ENCODE measurements at regions not wholly inside any gene's neighbourhood (a gene's known extent, or its start where the extent isn't known, plus 50 kb on each side); places are given as distances from the start of the nearest gene placed in this dataset.

DNA sequence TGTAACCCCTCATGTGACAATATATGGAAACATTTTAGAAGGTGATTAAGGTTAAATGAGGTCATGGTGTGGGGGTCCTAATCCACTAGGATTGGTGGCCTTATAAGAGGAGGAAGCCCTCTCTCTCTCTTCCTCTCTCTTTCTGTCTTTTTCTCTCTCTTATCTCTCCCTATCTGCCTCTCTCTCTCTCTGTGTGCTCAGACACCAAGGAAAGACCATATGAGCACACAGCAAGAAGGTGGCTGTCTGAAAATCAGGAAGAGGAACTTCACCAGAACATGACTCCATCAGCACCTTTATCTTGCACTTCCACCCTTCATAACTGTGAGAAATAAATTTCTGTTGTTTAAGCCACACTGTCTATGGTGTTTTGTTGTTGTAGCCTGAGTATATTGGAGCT, 1472.2 kb downstream of the PCDH7 start:
- H3K4me1 ChIP-seq = no peaks in the 10 kb centered on the region
- no peak for DNase-seq
- H3K27me3 ChIP-seq = no peaks in the 10 kb centered on the region
- no peaks in the 10 kb centered on the region for H3K9me3 ChIP-seq
- no peak for TF ChIP-seq CTCF (IDR thresholded peaks at IDR 0.05)
- TF ChIP-seq POLR2AphosphoS5 (IDR thresholded peaks at IDR 0.05) = no peak
- TF ChIP-seq EP300 (IDR thresholded peaks at IDR 0.05) = no peak
- no peak for TF ChIP-seq POLR2A (IDR thresholded peaks at IDR 0.05)
- no peak overlapping the region for H3K27ac ChIP-seq
- ATAC-seq (ENCODE audit: low FRiP score in 2 of 2) = no peak
- H3K36me3 ChIP-seq = no peaks in the 10 kb centered on the region
- no peak overlapping the region for H3K4me3 ChIP-seq

GRCh38 chr4:32192991-32193390, 1472.8 kb downstream of the PCDH7 start:
- ATAC-seq (ENCODE audit: low FRiP score in 2 of 2) = no peak
- H3K4me1 ChIP-seq = no peaks in the 10 kb centered on the region
- no peaks in the 10 kb centered on the region for H3K36me3 ChIP-seq
- H3K4me3 ChIP-seq = no peak overlapping the region
- no peak overlapping the region for H3K27ac ChIP-seq
- DNase-seq = no peak
- 83 to 85% methylated on average over 4 of the region's 4 CpGs for WGBS, 2 donors
- H3K9me3 ChIP-seq = no peaks in the 10 kb centered on the region
- TF ChIP-seq POLR2AphosphoS5 (IDR thresholded peaks at IDR 0.05) (no peak), EP300 (IDR thresholded peaks at IDR 0.05) (no peak), POLR2A (IDR thresholded peaks at IDR 0.05) (no peak), CTCF (IDR thresholded peaks at IDR 0.05) (no peak)
- no peaks in the 10 kb centered on the region for H3K27me3 ChIP-seq

- no peaks in the 10 kb centered on the region for H3K9me3 ChIP-seq
- TF ChIP-seq CTCF (IDR thresholded peaks at IDR 0.05) (no peak), EP300 (IDR thresholded peaks at IDR 0.05) (no peak), POLR2AphosphoS5 (IDR thresholded peaks at IDR 0.05) (no peak), POLR2A (IDR thresholded peaks at IDR 0.05) (no peak)
- H3K4me3 ChIP-seq = no peak overlapping the region
- H3K36me3 ChIP-seq = no peaks in the 10 kb centered on the region
- ATAC-seq (ENCODE audit: low FRiP score in 2 of 2) (no peak), DNase-seq (no peak)
- H3K27ac ChIP-seq = no peak overlapping the region
- WGBS, 2 donors = 79 to 82% methylated on average over 10 of the region's 10 CpGs
- no peaks in the 10 kb centered on the region for H3K27me3 ChIP-seq
- H3K4me1 ChIP-seq = no peaks in the 10 kb centered on the region
Observed at GRCh38 chr4:32196950-32197688, 1477.0 kb downstream of the PCDH7 start.

DNA sequence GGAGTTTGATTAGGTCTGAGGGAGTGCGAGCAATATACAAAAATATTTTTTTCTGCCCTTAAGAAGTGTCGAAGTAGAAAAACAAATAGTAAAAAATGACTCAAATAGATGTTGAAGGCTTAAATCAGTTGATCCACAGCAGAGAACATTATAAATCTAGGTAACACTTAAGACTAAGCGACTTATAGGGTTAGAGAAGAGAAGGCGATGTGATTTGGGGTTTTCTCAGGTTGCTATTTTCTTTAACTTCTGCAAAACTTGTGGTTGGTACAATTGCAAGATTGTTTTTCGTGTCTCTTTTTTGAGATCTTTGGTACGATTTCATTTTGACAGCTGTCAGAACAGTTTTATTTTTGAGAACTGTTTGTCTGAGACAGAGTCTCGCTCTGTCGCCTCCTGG, 1479.5 kb downstream of the PCDH7 start:
- WGBS, 2 donors = 78 to 86% methylated on average over 8 of the region's 8 CpGs
- TF ChIP-seq CTCF (IDR thresholded peaks at IDR 0.05) = no peak
- no peak for TF ChIP-seq EP300 (IDR thresholded peaks at IDR 0.05)
- TF ChIP-seq POLR2A (IDR thresholded peaks at IDR 0.05) = no peak
- no peak for TF ChIP-seq POLR2AphosphoS5 (IDR thresholded peaks at IDR 0.05)

DNA sequence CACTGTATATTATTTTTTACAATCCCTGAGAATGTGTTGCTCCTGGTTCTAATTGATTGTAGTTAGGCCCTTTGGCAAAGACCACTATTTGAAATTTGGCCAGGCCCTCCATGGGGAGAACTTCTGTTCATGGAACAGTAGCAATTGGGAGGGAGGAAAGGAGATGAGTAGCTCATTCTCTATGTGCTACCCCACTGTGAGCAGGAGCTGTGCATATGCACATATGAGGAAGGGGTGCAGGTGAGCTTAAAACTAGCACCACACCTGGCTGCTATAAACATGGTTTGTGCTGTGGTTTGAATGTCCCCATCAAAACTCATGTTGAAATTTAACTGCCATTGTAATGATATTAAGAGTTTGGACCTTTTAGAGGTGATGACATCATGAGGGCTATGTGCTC, 1483.2 kb downstream of the PCDH7 start:
- H3K36me3 ChIP-seq = no peaks in the 10 kb centered on the region
- DNase-seq (no peak), ATAC-seq (ENCODE audit: low FRiP score in 2 of 2) (no peak)
- H3K9me3 ChIP-seq = peaks cover 0 to 4% (median 0%) of the 10 kb centered on the region in 4 donors
- no peak overlapping the region for H3K4me3 ChIP-seq
- H3K4me1 ChIP-seq = no peaks in the 10 kb centered on the region
- TF ChIP-seq POLR2A (IDR thresholded peaks at IDR 0.05) (no peak), EP300 (IDR thresholded peaks at IDR 0.05) (no peak), CTCF (IDR thresholded peaks at IDR 0.05) (no peak), POLR2AphosphoS5 (IDR thresholded peaks at IDR 0.05) (no peak)
- no peaks in the 10 kb centered on the region for H3K27me3 ChIP-seq
- H3K27ac ChIP-seq = no peak overlapping the region

More for the DNA sequence above, 1479.5 kb downstream of the PCDH7 start:
- no peak overlapping the region for H3K4me3 ChIP-seq
- H3K9me3 ChIP-seq = no peaks in the 10 kb centered on the region
- DNase-seq (no peak), ATAC-seq (ENCODE audit: low FRiP score in 2 of 2) (no peak)
- no peak overlapping the region for H3K27ac ChIP-seq
- H3K27me3 ChIP-seq = no peaks in the 10 kb centered on the region
- no peaks in the 10 kb centered on the region for H3K4me1 ChIP-seq
- no peaks in the 10 kb centered on the region for H3K36me3 ChIP-seq
